Endothelial cell (in vitro differentiated cells): ENCODE measurements at regions not wholly inside any gene's neighbourhood (a gene's known extent, or its start where the extent isn't known, plus 50 kb on each side); places are given as distances from the start of the nearest gene placed in this dataset.

Experiments used
- DNase-seq: peaks from one replicate; pipeline ENCODE4 v3.0.0; 2021; ENCODE audit warnings: low spot score
- H3K27ac Mint-ChIP-seq: one replicate; pipeline ENCODE4 v1.8.0; 2021; ENCODE audit warnings: mixed read lengths, inconsistent platforms; ENCODE audit not compliant: unreplicated experiment
- H3K27me3 Mint-ChIP-seq: one replicate; pipeline ENCODE4 v1.8.0; 2021; ENCODE audit warnings: mild to moderate bottlenecking, moderate library complexity, mixed read lengths, inconsistent platforms; ENCODE audit not compliant: unreplicated experiment
- H3K36me3 Mint-ChIP-seq: one replicate; pipeline ENCODE4 v1.8.0; 2021; ENCODE audit warnings: mild to moderate bottlenecking, low read depth, mixed read lengths, inconsistent platforms; ENCODE audit not compliant: unreplicated experiment
- H3K4me1 Mint-ChIP-seq: one replicate; pipeline ENCODE4 v1.8.0; 2021; ENCODE audit warnings: mild to moderate bottlenecking, mixed read lengths, inconsistent platforms; ENCODE audit not compliant: unreplicated experiment
- H3K4me3 Mint-ChIP-seq: one replicate; pipeline ENCODE4 v1.8.0; 2021; ENCODE audit warnings: mild to moderate bottlenecking, mixed read lengths, inconsistent platforms; ENCODE audit not compliant: unreplicated experiment
- H3K9me3 Mint-ChIP-seq: one replicate; pipeline ENCODE4 v1.8.0; 2021; ENCODE audit warnings: mixed read lengths, inconsistent platforms; ENCODE audit not compliant: unreplicated experiment
- CTCF ChIP-seq: fragments of 200-600 bp; sonication (generic); IDR thresholded peaks from one replicate; pipeline ENCODE4 v1.5.0; 2021; ENCODE audit warnings: antibody characterized with exemption; ENCODE audit not compliant: unreplicated experiment

DNA sequence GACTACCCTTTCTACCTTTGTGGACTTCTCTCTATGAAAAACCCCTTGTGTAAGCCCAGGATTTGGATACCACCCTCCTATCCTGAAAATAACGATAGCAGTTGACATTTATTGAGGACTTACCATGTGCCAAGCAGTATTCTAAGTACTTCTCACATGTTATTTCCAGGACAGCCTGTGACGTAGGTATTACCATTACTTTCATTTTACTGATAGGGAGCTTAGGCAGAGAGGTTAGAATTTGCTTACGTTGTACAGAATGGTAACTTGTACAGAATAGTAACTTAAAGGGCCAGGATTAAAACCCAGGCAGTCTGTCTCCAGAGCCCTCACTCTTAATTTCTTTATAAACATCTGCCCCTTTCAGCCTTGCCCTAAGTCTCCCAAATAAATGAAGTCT, 138.3 kb downstream of the NTMT2 start:
- Mint-ChIP-seq H3K36me3 (no peaks in the 10 kb centered on the region), H3K4me1 (no peaks in the 10 kb centered on the region), H3K27ac (no peak overlapping the region), H3K27me3 (no peaks in the 10 kb centered on the region), H3K4me3 (no peak overlapping the region), H3K9me3 (no peaks in the 10 kb centered on the region)
- no peak for TF ChIP-seq CTCF
- DNase-seq: no peak

DNA sequence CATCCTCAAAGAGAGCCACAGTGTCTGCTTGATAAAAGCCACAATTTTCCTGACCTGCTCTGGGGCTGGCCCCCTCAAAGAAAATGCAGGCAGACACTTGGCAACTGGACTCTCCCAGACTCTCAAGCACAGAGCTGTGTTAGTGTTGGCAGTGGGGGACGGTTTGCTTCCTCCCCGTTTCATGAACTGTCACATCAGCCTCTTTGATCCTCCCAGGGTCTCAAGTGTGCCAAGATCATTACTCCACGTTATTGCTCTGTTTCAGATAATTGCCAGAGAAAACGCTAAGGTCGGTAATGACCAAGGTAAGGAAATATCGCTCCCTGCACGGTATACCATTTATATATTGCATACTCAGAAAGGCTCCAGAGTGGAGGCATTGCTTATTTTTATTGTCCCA, 138.8 kb downstream of the NTMT2 start:
- Mint-ChIP-seq H3K4me3 (no peak overlapping the region), H3K4me1 (no peaks in the 10 kb centered on the region), H3K36me3 (no peaks in the 10 kb centered on the region), H3K9me3 (no peaks in the 10 kb centered on the region), H3K27ac (no peak overlapping the region), H3K27me3 (no peaks in the 10 kb centered on the region)
- DNase-seq: no peak
- TF ChIP-seq CTCF: no peak

DNA sequence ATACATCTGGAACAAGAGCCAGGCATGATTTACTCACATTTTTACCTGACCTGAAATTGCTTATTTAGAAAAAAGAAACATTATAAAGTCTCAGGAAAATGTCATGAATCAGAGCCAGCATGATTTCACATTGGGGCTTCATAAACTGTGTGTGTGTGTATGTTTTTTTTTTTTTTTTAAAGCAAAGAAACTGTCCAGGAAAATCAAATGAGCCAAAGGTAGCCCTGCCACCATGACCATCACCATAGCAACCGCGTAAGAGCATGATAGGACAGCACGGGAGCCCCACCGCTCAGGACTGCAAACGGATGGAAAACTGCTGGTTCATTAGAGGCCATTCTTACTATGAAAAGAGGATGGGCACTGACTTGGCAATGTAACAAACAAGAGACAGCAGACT, 139.2 kb downstream of the NTMT2 start:
- no peaks in the 10 kb centered on the region for H3K9me3 Mint-ChIP-seq
- no peaks in the 10 kb centered on the region for H3K36me3 Mint-ChIP-seq
- H3K27ac Mint-ChIP-seq: no peak overlapping the region
- no peak for TF ChIP-seq CTCF
- no peak for DNase-seq
- no peaks in the 10 kb centered on the region for H3K27me3 Mint-ChIP-seq
- no peaks in the 10 kb centered on the region for H3K4me1 Mint-ChIP-seq
- no peak overlapping the region for H3K4me3 Mint-ChIP-seq

GRCh38 chr1:170288155-170288554, 142.4 kb downstream of the NTMT2 start:
- Mint-ChIP-seq H3K4me3 (no peak overlapping the region), H3K27ac (no peak overlapping the region), H3K9me3 (no peaks in the 10 kb centered on the region), H3K27me3 (no peaks in the 10 kb centered on the region), H3K36me3 (no peaks in the 10 kb centered on the region), H3K4me1 (no peaks in the 10 kb centered on the region)
- no peak for DNase-seq
- no peak for TF ChIP-seq CTCF

GRCh38 chr1:170290276-170290675, 144.5 kb downstream of the NTMT2 start:
- Mint-ChIP-seq H3K9me3 (no peaks in the 10 kb centered on the region), H3K36me3 (no peaks in the 10 kb centered on the region), H3K4me1 (no peaks in the 10 kb centered on the region), H3K27ac (no peak overlapping the region), H3K27me3 (no peaks in the 10 kb centered on the region), H3K4me3 (no peak overlapping the region)
- TF ChIP-seq CTCF: no peak
- DNase-seq: no peak
